ENCODE measurements at regions not wholly inside any gene's neighbourhood (a gene's known extent, or its start where the extent isn't known, plus 50 kb on each side); places are given as distances from the start of the nearest gene placed in this dataset.

DNA sequence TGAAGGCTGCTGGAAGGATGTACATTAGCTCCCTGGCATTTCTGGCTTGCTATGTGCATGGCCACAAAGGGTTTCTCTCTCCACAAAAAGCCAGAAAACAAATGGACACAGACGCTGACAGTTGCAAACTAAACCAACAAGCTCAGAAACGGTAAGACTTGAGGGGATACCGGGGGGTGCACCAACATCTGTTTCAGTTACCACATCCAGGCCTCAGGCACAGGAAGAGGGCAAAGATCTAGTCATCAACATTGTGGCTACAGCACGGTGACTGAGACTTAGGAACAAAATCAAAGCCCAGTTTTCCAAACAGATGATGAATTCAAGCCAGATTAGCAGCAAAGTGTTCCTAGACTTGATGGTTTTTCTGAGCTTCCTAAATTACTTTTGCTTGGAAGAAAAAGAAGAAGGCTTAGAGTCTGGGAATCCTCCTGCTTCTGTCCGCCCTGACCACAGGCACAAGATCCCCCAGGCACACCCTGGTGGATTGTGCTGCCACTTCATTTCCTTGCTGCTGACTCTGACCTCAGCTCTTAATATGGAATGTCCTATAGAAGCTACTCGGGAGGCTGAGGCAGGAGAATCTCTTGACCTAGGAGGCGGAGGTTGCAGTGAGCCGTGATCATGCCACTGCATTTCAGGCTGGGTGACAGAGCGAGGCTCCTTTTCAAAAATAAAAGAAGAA, 54.2 kb upstream of the ADGRF1 start:
- TF ChIP-seq YY1 (IDR thresholded peaks at IDR 0.05; ENCODE audit: insufficient read depth, insufficient read length) (no peak), ZNF274 (IDR thresholded peaks at IDR 0.05; ENCODE audit: low read depth, low read length) (no peak)
